ENCODE measurements at regions not wholly inside any gene's neighbourhood (a gene's known extent, or its start where the extent isn't known, plus 50 kb on each side); places are given as distances from the start of the nearest gene placed in this dataset.

- TF ChIP-seq, protein P1, sequence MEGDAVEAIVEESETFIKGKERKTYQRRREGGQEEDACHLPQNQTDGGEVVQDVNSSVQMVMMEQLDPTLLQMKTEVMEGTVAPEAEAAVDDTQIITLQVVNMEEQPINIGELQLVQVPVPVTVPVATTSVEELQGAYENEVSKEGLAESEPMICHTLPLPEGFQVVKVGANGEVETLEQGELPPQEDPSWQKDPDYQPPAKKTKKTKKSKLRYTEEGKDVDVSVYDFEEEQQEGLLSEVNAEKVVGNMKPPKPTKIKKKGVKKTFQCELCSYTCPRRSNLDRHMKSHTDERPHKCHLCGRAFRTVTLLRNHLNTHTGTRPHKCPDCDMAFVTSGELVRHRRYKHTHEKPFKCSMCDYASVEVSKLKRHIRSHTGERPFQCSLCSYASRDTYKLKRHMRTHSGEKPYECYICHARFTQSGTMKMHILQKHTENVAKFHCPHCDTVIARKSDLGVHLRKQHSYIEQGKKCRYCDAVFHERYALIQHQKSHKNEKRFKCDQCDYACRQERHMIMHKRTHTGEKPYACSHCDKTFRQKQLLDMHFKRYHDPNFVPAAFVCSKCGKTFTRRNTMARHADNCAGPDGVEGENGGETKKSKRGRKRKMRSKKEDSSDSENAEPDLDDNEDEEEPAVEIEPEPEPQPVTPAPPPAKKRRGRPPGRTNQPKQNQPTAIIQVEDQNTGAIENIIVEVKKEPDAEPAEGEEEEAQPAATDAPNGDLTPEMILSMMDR (IDR thresholded peaks at IDR 0.05; ENCODE audit: low read length): no peak
- TF ChIP-seq EZH2 (optimal IDR thresholded peaks at IDR 0.05; ENCODE audit: low read depth, low read length): no peak
These were observed 1349.5 kb downstream of the BRD1 start for GRCh38 chr22:48478124-48478523.

Measured in MM.1S (cell line).